Ovary (tissue), 3 donors: ENCODE measurements at regions not wholly inside any gene's neighbourhood (a gene's known extent, or its start where the extent isn't known, plus 50 kb on each side); places are given as distances from the start of the nearest gene placed in this dataset.

Source experiments
- CTCF ChIP-seq, 3 donors: fragments of 450-650 bp in 2 of 3; fragments of 200-600 bp in 1 of 3; IDR thresholded peaks; one replicate each; pipeline versions ENCODE4 v1.5.1 to v1.8.0; 2016 to 2022; ENCODE audit warnings: antibody characterized with exemption in 3 of 3, mild to moderate bottlenecking in 1 of 3
- EP300 ChIP-seq: sonication (generic); formaldehyde crosslinking; IDR thresholded peaks from one replicate; pipeline ENCODE4 v1.6.1; 2017; ENCODE audit warnings: antibody characterized with exemption
- POLR2A ChIP-seq: fragments of 450-650 bp; IDR thresholded peaks from one replicate; pipeline ENCODE4 v1.6.1; 2017; ENCODE audit warnings: antibody characterized with exemption, mild to moderate bottlenecking, moderate library complexity
- donor health status: DM: no; HTN: no; CAD: no.

GRCh38 chr18:22550861-22551260 lies 133.1 kb upstream of the CTAGE1 start:
- no peak for TF ChIP-seq POLR2A
- no peak for TF ChIP-seq CTCF (IDR thresholded peaks at IDR 0.05)
- TF ChIP-seq EP300 = no peak
